ENCODE measurements at regions not wholly inside any gene's neighbourhood (a gene's known extent, or its start where the extent isn't known, plus 50 kb on each side); places are given as distances from the start of the nearest gene placed in this dataset.

DNA sequence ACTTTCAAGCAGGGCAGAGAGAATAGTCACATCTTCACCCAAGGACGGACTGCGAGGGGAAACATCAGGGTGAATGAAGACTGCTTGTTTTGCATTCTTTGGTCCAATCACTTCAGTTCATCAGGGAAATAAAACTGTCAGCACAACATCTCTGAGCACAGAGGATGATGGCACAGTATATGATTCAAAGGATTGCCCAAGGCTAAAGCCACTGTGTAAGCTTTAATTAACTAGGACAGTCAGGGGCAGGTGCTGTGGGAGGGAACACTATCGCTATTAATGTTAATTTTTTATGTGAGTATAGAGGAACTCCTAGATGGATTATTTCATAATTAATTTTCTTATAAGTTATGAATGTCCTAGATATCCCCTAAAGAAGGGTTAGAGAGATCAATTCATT is 112.1 kb downstream of the BASP1 start:
- TF ChIP-seq, protein P1, sequence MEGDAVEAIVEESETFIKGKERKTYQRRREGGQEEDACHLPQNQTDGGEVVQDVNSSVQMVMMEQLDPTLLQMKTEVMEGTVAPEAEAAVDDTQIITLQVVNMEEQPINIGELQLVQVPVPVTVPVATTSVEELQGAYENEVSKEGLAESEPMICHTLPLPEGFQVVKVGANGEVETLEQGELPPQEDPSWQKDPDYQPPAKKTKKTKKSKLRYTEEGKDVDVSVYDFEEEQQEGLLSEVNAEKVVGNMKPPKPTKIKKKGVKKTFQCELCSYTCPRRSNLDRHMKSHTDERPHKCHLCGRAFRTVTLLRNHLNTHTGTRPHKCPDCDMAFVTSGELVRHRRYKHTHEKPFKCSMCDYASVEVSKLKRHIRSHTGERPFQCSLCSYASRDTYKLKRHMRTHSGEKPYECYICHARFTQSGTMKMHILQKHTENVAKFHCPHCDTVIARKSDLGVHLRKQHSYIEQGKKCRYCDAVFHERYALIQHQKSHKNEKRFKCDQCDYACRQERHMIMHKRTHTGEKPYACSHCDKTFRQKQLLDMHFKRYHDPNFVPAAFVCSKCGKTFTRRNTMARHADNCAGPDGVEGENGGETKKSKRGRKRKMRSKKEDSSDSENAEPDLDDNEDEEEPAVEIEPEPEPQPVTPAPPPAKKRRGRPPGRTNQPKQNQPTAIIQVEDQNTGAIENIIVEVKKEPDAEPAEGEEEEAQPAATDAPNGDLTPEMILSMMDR (IDR thresholded peaks at IDR 0.05 in 8 of 11, conservative IDR thresholded peaks at IDR 0.05 in 3 of 11): no peak
- TF ChIP-seq POLR2A (IDR thresholded peaks at IDR 0.05) (no peak), POLR2AphosphoS5 (IDR thresholded peaks at IDR 0.05) (no peak)
